ENCODE measurements at regions not wholly inside any gene's neighbourhood (a gene's known extent, or its start where the extent isn't known, plus 50 kb on each side); places are given as distances from the start of the nearest gene placed in this dataset.

DNA sequence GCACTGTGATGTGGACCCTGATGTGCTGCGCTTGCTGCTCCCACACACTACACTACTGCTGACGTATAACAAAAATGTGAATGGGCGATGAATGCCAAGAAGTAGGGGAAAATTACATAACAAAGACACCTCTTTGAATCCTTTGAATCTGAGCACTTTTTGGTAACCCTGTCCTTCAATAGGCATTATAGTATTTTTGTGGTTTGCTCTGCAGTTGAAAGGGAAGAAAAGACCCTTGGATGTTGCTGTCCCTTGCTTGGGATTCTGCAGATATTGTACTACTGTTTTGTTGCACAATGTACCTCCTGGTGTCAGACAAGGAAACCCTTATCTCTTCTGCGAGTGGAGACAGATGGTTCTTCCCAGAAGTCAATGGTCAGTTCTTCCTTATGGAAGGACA lies 124.8 kb upstream of the UBE3A start:
- no peak for DNase-seq (ENCODE audit: low read depth)

DNA sequence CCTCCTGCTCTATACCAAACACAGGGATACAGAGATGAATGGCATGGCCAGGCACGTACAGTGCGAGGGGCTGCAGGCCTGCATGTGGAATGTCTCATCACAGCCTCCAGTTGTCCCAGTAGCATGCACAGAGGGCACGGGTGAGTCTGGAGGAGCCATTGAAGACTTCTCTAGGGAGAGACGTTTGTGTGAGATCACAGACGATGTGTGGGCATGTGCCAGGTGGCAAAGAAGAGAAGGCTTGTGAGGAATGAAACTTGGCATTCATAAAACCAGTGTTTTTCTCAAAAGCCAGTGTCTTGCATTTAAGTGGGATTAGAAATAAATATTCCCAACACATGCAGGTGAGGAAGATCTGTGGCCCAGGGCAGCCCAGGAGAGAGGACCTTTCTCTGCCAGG lies 119.1 kb upstream of the UBE3A start:
- DNase-seq (ENCODE audit: low read depth), result no peak

DNA sequence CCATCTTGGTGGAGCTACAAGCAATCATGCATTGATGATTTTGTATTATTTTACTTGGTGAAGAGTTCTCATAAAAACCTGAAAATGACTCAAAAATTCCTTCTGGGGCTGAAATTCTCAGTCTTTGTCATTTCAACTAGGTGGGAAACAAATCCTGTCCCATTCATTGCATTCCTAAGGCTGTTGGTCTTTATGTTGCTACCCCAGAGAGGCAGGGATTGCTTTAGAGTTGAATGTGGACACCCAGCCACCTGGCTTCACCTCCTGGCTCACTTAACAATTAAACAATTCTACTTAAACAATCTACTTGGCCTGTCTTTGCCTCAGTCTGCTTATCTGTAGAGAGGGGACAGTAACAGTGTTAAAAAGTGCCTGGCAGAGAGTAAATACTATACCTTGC lies 117.3 kb upstream of the UBE3A start:
- no peak for DNase-seq (ENCODE audit: low read depth)

DNA sequence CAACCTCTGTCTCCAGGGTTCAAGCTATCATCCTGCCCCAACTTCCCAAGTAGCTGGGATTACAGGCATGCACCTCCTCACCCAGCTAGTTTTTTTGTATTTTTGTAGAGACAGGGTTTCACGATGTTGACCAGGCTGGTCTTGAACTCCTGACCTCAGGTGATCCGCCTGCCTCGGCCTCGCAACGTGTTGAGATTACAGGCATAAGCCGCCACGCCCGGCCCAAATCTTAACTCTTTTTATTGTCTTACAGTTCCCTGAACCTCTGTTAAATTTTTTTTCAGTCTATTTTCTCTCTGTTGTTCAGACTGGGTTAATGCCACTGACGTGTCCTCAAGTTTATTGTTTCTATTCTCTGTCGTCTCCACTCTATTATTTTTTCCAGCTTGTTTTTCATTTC lies 115.8 kb upstream of the UBE3A start:
- no peak for DNase-seq (ENCODE audit: low read depth)

DNA sequence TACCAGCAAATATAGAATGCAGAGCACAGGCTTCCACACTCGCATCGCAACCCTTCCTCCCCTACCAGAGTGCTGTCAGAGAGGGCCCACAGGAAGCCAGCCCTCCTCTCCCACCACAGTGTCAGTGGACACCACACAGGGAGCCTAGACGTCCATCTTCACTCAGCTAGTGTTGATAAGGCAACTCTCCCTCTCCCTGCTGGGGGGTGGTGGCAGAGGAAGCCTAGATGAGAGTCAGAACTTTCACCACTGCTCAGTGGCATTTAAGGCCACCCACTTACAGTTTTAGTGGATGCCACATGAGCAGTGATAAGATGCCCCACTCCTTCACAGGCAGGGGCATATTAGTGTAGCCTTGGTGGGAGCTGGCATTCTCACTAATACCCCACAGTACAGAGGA lies 109.8 kb upstream of the UBE3A start:
- DNase-seq (ENCODE audit: low read depth), result no peak

DNA sequence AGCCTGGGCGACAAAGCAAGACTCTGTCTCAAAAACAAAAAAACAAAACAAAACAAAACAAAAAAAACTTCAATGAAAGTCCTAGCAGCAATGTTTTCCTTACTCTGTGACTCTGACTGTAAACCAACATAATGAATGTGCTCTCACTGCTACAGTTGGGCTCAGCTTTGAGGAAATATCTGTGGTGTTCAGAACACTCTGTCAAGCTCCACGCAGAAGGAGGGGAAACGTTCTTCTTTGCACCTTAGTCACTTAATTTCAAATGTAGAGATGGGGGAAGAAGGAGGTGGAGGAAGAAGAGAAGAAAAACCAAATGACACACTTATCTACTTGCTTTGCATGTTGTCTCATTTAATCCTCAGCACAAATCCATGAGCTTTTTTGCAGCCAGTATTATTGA lies 107.1 kb upstream of the UBE3A start:
- no peak for DNase-seq (ENCODE audit: low read depth)

DNA sequence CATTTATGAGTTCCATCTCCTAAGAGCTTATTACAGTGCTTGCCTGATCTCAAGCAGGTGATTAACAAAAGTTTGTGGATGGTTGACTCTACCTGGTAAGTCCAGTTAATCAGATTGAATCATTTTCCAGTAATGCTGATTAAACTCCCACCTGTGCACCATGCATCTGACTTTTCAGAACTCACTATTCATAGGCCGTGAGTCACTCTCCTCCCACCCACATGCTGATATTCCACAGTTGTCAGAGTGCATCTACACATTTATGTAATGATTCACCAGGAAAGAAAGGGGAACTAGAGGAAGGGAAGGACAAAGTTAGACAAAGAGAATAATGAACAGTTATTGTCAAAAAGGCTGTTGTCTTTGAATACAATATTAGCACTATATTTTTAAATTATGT lies 106.2 kb upstream of the UBE3A start:
- DNase-seq (ENCODE audit: low read depth), result no peak

DNA sequence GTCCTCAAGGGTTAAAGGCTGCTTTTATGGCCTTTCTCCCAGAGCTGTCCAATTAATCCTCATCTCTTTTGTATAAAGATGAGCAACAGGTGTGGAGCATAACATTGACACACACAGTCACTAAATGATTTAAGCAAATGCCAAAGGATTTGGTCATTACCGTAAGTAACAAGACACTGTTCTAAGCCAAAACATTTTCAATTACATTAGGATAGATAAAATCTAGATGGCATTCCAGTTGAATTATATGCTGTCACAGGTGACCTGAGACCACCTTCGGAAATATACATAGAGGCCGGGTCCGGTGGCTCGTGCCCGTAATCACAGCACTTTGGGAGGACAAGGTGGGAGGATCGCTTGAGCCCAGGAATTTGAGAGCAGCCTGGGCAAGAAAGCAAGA lies 105.3 kb upstream of the UBE3A start:
- no peak for DNase-seq (ENCODE audit: low read depth)

DNA sequence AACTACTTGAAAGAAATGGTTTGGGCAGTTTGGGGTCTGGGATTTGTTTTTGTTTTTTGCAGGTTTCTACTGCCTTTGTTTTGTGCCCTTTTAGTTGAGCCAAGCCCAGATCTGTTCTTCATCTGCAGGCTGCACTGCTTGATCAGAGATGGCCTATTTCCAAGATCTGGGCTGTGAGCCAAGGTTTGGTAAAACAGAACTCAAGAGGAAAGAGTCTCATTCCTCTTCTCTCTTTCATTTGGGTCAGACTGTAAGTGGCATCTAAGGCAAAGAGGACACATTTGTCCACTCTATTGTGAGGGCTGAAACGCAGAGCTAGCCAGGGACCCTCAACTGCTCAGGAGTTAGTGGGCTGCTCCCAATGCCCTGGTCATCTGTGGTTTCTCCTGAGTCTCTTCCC lies 104.4 kb upstream of the UBE3A start:
- DNase-seq (ENCODE audit: low read depth), result peak; percentile 17

DNA sequence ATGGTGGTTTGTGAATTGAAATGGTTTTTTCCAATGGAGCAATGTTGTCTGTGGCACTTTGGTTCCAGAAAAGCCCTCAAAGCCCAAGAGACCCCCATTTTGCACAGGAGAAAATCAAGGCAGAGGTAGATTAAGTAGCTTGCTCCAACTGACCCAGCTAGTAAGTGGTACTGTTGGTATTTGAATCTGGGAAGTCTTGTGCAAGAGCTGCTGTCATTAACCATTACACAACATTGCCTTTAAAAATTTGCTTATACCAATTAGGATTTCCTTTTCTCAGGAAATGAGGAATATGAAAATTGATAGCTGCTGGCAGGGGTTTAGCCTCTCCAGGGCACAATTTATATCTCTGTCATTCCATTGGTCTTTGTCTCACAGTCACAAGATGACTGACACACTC lies 102.4 kb upstream of the UBE3A start:
- no peak for DNase-seq (ENCODE audit: low read depth)

DNA sequence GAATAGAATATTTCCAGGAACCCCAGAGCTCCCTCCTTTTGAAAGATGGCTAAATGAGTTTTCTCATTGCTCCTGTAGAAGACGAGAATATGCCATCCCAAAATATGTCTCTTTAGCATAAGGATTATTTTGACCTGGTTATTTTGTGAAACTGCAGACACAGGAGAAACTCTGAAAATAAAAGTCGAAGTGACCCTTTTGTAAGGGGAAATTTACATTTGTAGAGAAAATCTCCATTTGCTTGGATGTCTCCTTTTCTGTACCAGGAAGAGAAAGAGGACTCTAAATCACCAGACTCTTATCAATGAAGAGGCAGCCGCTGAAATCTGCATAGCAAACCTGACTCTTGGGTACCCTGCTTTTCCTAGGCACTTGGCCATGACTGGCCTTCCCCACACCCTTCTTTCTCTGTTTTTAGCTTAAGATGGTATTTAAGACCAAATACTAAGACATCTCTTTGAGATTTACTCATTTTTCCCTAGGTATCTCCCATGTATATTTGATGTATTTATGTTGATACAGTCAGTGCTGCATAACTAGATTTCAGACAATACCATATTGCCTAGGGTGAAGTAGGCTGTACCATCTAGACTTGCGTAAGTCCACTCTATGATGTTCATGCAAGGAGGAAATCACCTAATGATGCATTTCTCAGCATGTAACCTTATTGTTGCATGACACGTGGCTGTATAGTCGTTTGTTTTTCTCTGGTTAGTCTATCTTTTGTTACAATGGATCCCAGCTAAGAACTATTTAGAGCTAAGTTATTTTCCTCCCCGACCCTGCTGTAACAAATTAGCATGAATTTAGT lies 98.2 kb upstream of the UBE3A start:
- no peak for DNase-seq (ENCODE audit: low read depth)

DNA sequence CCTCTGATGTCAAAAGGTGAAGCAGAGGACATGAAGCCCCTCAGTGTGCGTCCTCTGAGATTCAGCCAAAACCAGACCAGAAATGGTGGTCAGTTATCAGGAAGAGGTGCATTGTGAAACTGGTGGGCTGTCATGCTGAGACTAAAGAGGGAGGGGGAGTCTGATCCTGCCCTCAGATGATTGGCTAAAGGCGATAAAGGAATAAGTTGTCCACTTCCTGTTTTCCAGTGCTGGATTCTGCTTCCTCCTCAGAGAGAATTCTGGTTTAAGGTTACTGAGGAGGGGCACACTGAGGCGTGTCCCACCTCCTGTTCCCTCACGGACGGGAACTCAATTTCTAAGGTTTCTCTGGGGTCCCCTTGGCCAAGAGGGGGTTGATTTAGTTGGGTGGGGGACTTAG lies 97.0 kb upstream of the UBE3A start:
- no peak for DNase-seq (ENCODE audit: low read depth)

DNA sequence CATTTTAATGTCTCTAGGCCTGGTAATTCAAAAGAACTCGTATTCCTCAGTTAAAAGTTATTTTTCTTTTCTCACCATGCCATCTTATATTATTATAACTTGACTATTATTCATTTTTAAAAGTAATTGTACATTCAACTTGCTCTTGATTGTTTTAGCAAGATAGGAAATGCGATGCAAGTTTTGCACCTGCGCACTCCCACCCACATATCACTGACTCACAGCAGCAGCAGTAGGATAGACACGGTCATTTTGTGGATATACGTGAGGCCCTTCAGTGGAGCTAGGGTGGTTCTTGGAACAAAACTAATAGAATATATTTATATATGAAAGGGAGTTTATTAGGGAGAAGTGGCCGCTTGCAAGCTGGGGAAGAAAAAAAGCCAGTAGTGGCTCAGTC lies 95.5 kb upstream of the UBE3A start:
- DNase-seq (ENCODE audit: low read depth), result no peak

DNA sequence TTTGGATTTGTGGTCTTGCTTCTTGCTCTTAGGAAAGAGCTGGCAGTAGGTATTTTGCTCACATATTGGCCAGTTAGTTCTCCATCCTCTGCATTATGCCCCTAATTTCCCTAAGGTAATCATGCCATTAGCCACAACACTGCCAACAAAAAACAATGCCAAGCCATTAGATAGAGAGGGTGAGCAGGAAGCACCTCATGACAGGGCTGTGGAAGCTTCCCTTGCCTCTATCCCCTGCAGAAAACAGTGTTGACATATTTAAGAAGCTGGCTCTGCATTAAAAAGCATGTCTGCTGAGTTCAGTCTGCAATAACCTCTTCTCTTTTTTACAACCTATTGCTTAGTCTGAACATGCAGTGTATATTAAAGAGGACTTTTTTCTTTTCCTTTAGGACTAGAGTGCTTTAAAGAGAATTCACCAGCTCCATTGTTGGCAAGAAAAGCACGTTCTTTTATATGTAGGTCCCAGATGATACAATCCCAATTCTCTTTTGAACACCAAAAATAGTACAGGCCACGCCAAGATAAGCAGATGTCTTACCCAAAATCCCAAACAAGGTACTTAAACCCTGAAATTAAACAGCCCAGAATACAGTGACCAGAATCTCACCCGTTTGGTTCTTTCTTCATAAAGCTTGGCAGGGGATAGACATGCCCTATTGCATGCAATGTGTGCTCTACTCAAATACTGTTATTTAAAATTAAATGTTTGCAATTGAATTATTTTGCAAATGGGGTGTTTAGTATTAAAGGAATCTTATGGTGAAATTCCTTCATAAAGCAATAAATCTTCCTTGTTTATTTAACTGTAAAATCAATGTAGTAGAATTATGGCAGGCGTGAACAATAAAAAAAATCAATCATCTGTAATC lies 93.7 kb upstream of the UBE3A start:
- no peak for DNase-seq (ENCODE audit: low read depth)

DNA sequence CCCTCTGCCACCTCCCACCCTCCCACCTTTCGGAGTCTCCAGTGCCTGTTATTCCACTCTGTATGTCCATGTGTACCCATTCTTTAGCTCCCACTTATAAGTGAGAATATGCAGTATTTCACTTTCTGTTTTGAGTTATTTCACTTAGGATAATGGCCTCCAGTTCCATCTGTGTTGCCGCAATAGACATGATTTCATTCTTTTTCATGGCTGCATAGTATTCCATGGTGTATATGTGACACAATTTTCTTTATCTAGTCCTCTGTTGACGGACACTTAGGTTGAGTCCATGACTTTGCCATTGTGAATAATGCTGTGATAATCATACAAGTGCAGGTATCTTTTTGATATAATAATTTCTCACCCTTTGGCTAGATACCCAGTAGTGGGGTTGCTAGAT lies 91.0 kb upstream of the UBE3A start:
- no peak for DNase-seq (ENCODE audit: low read depth)

DNA sequence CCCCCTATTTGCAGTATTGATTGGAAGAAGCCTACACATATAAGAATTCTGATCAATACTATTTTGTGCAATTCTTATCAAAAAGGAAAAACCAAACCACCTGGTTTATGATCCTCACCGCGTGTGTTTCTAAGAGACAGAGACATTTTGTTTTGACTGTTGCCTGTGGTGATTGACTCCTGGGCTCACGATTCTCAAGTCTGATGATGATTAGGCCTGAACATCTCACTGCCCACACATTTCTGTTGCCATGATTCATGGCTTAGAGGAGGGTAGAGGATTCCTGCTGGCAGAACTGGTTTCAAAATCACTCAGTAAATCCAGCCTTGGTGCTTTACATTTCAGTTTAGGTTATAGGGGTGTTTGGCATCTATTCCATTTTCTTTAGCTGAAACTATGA lies 88.3 kb upstream of the UBE3A start:
- no peak for DNase-seq (ENCODE audit: low read depth)

DNA sequence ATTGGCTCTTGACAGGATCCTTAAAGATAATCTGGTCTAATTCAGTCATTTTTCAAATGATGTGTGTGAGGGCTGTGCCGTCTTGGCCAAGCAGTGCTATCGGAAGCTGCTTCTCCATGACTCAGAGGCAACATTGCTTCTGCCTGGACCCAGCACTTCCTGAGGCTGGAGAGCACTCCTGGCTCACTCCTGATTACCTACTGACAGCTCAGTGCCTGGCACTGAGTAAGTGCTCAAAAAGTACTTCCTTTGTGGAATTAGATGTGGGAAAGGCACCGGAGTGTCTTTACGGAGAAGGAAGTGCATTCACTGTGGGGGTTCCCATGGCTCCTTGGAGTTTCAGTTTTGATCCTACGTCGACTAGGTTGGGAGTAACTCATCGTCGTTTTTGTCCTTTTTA lies 86.9 kb upstream of the UBE3A start:
- DNase-seq (ENCODE audit: low read depth), result no peak

DNA sequence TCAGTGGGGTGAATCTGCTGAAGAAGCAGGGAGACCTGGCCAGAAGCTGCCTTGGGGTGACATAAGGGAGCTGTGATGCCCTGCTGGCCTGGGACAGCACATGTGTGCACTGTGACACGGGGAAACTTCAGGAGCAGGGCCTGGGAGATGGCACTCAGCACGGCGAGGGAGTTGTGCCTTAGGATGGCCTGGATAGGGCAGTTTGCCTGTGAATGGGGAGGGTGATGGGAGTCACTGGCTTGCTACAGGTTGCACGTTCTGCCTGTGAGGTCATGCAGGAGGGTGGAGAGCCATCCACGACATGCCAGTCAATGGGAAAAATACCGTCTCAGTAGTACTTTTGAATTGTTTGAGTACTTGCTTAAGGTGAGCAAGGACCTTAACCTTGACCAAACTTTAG lies 76.8 kb upstream of the UBE3A start:
- no peak for DNase-seq (ENCODE audit: low read depth)

DNA sequence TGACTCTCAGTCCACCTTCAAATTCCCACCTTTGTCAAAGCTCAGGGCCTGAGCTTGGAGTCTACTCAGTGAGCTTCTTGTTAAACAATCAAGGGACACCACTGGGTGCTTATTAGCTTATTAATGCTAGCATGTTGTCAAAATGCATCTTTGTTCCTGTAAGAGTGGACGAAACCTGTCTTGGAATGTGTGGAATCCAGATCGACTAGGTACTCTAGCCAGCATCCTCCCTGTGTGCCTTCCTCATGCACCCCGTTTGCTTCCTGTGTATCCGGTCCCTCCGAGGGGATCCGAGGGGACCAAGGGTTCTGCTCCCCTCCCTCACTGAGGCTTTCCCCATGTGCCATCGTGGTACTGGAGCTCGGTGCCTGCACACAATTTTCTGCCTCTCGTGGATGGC lies 75.7 kb upstream of the UBE3A start:
- no peak for DNase-seq (ENCODE audit: low read depth)

DNA sequence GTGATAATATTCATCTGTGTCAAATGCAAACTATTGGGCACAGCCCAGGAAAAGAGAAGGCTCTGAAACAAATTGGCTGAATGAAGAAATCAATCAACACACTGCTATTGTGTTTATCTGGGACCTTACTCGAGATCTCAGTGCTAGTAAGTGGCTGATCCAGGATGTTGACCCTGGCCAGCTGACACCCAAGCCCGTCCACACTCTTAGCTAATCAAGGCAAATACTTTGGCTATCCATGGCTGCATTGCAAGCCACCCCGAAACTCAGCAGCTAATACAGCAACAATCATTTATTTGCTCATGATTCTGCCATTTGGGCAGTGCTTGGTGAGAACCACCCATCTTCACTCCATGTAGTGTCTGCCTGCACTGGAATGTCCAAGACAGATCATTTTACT lies 74.1 kb upstream of the UBE3A start:
- DNase-seq (ENCODE audit: low read depth), result no peak

DNA sequence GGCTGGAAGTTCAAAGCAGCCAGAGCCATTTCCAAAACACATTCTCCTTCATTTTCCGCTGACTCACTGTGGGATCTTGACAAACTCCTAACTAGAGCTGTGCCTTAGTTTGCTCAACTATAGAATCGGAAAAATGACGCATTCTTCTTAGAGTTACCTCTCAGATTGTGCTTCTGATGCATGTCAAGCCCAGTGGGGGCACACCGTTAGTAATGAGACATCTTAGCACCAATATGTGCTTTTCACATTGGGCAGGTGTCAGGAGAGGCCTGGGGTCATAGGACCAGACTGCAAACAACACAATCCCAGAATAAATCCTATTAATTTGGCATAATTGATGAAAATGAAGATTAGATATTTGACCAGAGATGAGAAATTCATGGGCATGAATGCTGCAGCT lies 71.3 kb upstream of the UBE3A start:
- no peak for DNase-seq (ENCODE audit: low read depth)

DNA sequence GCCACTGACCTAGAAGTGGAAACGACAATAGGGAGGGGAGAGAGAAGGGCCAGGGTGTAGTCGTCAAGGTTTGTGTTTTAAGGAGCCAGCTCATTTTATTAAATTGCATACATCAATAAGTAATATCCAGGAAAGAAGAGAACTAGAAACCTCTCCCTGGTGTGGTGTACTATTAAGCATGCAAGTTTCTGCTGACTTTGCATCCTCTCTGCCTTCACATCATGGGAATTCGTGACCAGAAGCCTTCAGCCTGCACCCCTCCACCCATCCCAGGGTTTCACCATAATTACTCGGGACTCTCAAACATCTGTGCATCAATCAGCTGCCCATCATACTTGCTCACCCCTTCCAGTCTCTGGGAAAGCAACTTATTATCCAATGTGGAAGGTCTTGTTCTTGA lies 70.9 kb upstream of the UBE3A start:
- DNase-seq (ENCODE audit: low read depth), result no peak

DNA sequence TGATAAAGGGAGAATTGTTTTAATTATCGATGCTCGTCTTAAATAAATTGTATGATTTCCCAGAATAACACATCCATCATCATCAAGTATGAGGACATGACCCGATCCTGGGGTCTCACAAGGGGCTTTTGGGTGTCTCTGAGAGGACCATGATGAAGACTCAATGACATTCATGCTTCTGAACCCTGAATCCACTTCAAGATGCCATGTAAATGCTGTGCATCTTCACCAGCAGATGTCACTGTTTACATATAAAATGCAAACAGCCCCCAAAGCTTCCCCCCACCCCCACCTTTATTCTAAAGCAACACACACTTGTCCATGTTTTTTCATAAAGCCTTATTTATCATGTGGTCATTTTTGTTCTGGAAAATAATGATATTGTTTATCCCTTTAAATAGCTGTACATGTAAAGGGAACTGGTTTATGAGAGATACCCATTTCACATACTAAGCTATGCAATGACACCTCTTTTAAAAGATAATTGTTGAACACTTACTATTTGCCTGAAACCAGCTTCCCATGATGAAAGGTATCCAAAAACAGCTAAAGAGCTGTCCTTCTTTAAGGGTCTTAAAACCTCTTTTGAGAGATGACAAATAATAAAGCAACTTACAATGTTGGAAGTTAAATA lies 69.7 kb upstream of the UBE3A start:
- DNase-seq (ENCODE audit: low read depth), result no peak

Data from forelimb muscle (tissue), 1 donor.